Ovary (tissue), 3 donors: ENCODE measurements at regions not wholly inside any gene's neighbourhood (a gene's known extent, or its start where the extent isn't known, plus 50 kb on each side); places are given as distances from the start of the nearest gene placed in this dataset.

Source experiments
- EP300 ChIP-seq: sonication (generic); formaldehyde crosslinking; IDR thresholded peaks from one replicate; pipeline ENCODE4 v1.6.1; 2017; ENCODE audit warnings: antibody characterized with exemption
- POLR2A ChIP-seq: fragments of 450-650 bp; IDR thresholded peaks from one replicate; pipeline ENCODE4 v1.6.1; 2017; ENCODE audit warnings: antibody characterized with exemption, mild to moderate bottlenecking, moderate library complexity
- TF ChIP-seq, protein P1 (sequence below), 3 donors: fragments of 450-650 bp in 2 of 3; fragments of 200-600 bp in 1 of 3; IDR thresholded peaks; one replicate each; pipeline versions ENCODE4 v1.5.1 to v1.8.0; 2016 to 2022; ENCODE audit warnings: antibody characterized with exemption in 3 of 3, mild to moderate bottlenecking in 1 of 3
- donor health status: DM: no; HTN: no; CAD: no.

GRCh38 chr9:101995231-101995630 lies 256.8 kb upstream of the GRIN3A start:
- TF ChIP-seq, protein P1, sequence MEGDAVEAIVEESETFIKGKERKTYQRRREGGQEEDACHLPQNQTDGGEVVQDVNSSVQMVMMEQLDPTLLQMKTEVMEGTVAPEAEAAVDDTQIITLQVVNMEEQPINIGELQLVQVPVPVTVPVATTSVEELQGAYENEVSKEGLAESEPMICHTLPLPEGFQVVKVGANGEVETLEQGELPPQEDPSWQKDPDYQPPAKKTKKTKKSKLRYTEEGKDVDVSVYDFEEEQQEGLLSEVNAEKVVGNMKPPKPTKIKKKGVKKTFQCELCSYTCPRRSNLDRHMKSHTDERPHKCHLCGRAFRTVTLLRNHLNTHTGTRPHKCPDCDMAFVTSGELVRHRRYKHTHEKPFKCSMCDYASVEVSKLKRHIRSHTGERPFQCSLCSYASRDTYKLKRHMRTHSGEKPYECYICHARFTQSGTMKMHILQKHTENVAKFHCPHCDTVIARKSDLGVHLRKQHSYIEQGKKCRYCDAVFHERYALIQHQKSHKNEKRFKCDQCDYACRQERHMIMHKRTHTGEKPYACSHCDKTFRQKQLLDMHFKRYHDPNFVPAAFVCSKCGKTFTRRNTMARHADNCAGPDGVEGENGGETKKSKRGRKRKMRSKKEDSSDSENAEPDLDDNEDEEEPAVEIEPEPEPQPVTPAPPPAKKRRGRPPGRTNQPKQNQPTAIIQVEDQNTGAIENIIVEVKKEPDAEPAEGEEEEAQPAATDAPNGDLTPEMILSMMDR (IDR thresholded peaks at IDR 0.05): no peak
- TF ChIP-seq POLR2A (no peak), EP300 (no peak)
